ENCODE measurements at regions not wholly inside any gene's neighbourhood (a gene's known extent, or its start where the extent isn't known, plus 50 kb on each side); places are given as distances from the start of the nearest gene placed in this dataset.

- TF ChIP-seq, protein P1, sequence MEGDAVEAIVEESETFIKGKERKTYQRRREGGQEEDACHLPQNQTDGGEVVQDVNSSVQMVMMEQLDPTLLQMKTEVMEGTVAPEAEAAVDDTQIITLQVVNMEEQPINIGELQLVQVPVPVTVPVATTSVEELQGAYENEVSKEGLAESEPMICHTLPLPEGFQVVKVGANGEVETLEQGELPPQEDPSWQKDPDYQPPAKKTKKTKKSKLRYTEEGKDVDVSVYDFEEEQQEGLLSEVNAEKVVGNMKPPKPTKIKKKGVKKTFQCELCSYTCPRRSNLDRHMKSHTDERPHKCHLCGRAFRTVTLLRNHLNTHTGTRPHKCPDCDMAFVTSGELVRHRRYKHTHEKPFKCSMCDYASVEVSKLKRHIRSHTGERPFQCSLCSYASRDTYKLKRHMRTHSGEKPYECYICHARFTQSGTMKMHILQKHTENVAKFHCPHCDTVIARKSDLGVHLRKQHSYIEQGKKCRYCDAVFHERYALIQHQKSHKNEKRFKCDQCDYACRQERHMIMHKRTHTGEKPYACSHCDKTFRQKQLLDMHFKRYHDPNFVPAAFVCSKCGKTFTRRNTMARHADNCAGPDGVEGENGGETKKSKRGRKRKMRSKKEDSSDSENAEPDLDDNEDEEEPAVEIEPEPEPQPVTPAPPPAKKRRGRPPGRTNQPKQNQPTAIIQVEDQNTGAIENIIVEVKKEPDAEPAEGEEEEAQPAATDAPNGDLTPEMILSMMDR (conservative IDR thresholded peaks at IDR 0.05; ENCODE audit: low read length): no peak
- no peak for TF ChIP-seq EZH2phosphoT487 (IDR thresholded peaks at IDR 0.05; ENCODE audit: borderline replicate concordance, low read depth, low read length)
Measured at GRCh38 chr5:171596391-171596878, 177.0 kb downstream of the FGF18 start.

All from OCI-LY7 (cell line).